ENCODE measurements at regions not wholly inside any gene's neighbourhood (a gene's known extent, or its start where the extent isn't known, plus 50 kb on each side); places are given as distances from the start of the nearest gene placed in this dataset.

GRCh38 chr5:99060306-99061261, 131.8 kb upstream of the CHD1 start:
- TF ChIP-seq, protein P1, sequence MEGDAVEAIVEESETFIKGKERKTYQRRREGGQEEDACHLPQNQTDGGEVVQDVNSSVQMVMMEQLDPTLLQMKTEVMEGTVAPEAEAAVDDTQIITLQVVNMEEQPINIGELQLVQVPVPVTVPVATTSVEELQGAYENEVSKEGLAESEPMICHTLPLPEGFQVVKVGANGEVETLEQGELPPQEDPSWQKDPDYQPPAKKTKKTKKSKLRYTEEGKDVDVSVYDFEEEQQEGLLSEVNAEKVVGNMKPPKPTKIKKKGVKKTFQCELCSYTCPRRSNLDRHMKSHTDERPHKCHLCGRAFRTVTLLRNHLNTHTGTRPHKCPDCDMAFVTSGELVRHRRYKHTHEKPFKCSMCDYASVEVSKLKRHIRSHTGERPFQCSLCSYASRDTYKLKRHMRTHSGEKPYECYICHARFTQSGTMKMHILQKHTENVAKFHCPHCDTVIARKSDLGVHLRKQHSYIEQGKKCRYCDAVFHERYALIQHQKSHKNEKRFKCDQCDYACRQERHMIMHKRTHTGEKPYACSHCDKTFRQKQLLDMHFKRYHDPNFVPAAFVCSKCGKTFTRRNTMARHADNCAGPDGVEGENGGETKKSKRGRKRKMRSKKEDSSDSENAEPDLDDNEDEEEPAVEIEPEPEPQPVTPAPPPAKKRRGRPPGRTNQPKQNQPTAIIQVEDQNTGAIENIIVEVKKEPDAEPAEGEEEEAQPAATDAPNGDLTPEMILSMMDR (conservative IDR thresholded peaks at IDR 0.05; ENCODE audit: low read length): peak; percentile 99
- no peak for TF ChIP-seq EZH2phosphoT487 (IDR thresholded peaks at IDR 0.05; ENCODE audit: borderline replicate concordance, low read depth, low read length)
